Heart left ventricle (tissue), 13 donors: ENCODE measurements at regions not wholly inside any gene's neighbourhood (a gene's known extent, or its start where the extent isn't known, plus 50 kb on each side); places are given as distances from the start of the nearest gene placed in this dataset.

Source experiments
- CTCF ChIP-seq, 12 donors: fragments of 200-600 bp; sonication (generic) in 4 of 12; IDR thresholded peaks; one replicate each; pipeline versions ENCODE4 v1.5.0 to v1.8.0; 2018 to 2022; ENCODE audit warnings: antibody characterized with exemption in 12 of 12, mild to moderate bottlenecking in 5 of 12
- POLR2A ChIP-seq, 2 donors: fragments of 450-650 bp; IDR thresholded peaks; one replicate each; pipeline ENCODE4 v1.6.1; 2017; ENCODE audit warnings: antibody characterized with exemption in 2 of 2, mild to moderate bottlenecking in 2 of 2, moderate library complexity in 2 of 2
- donor health status: ischemic (EF 13 %, LVEDD 7.1; RV severe dilation, severe dysfunction).
- donor health status: DM: no; HTN: yes; CAD: no.
- donor health status: DM: no; HTN: no; CAD: no.
- donor health status: ischemic (EF 25% LVEDD 6.9; RV normal size, moderate dysfunction).
- donor health status: ischemic (EF 25% LVEDD 5.7; RV mildly dilated, moderate dysfunction).
- donor health status: ischemic (EF 35%, LVEDD 5.7; RV mildly dilated, moderate dysfunction).
- donor health status: nonischemic (EF 11% LVEDD 7.7; RV severe dilation, severe dysfunction).
- donor health status: DM: yes; HTN: yes; CAD: no.
- donor health status: PGD.
- donor health status: ischemic (EF 29% LVEDD 5.4; RV normal size, mild dysfunction).
- donor health status: nonischemic (EF 23%, LVEDD 6.1; RV moderate dilation, normal function).

- no peak for TF ChIP-seq CTCF (IDR thresholded peaks at IDR 0.05)
- no peak for TF ChIP-seq POLR2A (IDR thresholded peaks at IDR 0.05)
Measured at GRCh38 chr7:94779861-94780260, 123.9 kb upstream of the SGCE start.
